Stimulated activated CD8-positive, alpha-beta memory T cell treated with anti-CD3 and anti-CD28 coated beads, Interleukin-7, amount 100 ng/mL, for 48 hours (primary cell): ENCODE measurements at regions not wholly inside any gene's neighbourhood (a gene's known extent, or its start where the extent isn't known, plus 50 kb on each side); places are given as distances from the start of the nearest gene placed in this dataset.

Experiments used
- DNase-seq, 2 donors: peaks; one replicate each; pipeline ENCODE4 v3.0.0-alpha.2; 2020; ENCODE audit warnings: low read depth in 1 of 2; ENCODE audit errors: extremely low read depth in 1 of 2

DNA sequence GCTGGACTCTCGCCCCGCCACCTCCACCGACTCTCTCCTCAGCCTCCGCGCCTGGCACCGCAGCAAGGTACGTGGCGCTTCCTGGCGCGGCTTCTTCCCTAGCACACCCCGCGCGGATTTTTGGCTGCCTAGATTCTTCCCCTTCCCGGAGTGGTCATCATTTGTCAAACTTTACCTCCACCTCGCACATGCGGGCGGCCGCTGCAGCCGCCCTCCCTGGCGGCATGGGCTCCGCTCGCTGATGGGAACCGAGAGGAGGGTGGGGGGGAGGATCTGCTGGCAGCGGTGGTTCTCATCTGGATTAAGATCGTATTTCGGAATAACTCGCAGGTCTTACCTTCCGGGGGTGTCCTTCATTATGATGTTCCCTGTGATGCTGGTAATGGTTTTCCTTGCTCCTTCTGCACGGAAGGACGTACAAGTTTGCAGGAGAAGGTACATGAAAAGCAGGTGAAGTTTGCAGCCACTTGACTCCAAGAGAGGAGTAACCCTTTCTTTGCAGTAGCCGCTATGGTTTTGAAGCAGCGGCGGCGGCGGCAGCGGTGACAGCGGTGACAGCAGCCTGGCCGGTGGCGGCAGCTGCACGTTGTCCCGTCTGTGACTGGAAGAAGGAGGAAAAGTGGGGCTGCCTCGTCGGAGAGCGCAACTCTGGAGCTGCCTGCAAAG lies 2183.9 kb upstream of the TENM3 start:
- DNase-seq, result no peak

GRCh38 chr4:180060159-180060889 lies 2182.9 kb upstream of the TENM3 start:
- DNase-seq, result no peak

DNA sequence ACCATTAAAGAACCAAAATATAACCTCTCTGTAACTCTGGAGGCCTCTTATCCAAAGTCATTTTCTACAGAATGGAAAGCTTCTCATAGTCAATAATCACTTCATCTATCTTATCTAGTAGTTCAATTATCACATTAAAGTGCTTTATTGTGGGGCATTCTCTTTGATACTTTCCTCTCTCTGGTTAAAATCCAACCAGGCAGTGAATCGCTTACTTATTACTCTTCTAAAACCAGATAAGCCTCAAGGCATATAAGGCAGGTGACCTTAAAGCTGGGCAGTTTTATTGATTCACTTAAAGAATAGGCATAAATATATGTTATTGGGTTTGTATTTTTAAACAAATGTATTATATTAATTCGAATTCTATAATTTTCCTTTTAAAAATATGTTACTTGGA lies 2162.1 kb upstream of the TENM3 start:
- DNase-seq, result no peak

DNA sequence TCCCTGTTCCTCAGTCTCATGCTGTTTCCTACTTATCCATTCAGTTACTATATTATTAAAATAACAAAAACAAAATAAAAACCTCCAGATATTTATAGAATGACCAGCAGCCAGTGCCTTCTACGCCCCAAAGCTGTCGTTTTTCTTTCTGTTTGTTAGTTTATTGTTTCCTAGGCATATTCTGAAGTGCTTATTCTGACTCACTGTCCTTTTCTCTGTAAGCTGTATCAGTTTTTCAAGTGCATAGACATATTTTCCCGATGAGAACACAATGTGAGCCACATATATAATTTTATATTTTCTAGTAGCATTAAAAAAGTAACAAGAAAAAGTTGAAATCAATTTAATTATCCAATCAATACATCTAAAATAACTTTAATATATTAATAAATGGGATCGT lies 2158.6 kb upstream of the TENM3 start:
- DNase-seq, result no peak

GRCh38 chr4:180086480-180087190 lies 2156.6 kb upstream of the TENM3 start:
- no peak for DNase-seq

- DNase-seq, result no peak
Observed at GRCh38 chr4:180098586-180098985, 2144.6 kb upstream of the TENM3 start.

DNA sequence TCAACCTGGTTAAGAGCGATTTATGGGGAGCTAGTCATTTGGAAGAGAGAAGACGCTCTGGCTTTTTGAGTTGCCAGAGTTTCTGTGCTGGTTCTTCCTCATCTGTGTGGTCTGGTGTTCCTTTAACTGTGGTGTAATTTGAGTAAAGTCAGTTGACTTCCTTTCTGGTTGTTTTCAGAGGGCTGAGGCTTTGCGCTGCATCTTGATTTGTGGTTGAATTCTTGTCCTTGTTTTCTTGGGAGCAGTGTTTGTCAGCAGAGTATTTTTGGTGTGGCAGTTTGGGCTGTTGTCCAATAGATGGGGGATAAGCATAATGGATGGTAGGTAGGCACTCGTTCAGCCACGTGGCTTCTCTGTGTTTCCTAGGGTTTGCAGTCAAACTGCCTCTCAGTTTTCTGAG lies 2143.2 kb upstream of the TENM3 start:
- no peak for DNase-seq

GRCh38 chr4:180100433-180101344 lies 2142.5 kb upstream of the TENM3 start:
- no peak for DNase-seq

GRCh38 chr4:180101348-180102083 lies 2141.7 kb upstream of the TENM3 start:
- no peak for DNase-seq

GRCh38 chr4:180103794-180104193 lies 2139.4 kb upstream of the TENM3 start:
- no peak for DNase-seq

DNA sequence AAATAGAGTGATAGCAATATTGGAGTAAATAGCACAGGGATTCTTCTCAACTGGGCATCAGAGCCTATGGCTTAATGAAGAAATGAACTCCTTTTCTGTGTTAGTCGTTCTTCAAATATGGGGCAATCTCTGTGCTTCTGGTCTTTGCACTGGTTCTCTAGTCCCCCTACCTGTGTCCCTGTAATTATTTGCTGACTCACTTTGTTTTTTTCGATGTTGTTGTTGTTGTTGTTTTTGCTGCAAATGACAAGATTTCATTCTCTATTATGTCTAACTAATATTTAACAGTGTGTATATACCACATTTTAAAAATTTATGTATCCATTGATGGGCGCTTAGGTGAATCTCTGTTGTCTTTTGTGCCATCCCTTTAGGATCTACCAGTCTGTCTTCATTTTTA lies 2137.8 kb upstream of the TENM3 start:
- DNase-seq, result no peak

DNA sequence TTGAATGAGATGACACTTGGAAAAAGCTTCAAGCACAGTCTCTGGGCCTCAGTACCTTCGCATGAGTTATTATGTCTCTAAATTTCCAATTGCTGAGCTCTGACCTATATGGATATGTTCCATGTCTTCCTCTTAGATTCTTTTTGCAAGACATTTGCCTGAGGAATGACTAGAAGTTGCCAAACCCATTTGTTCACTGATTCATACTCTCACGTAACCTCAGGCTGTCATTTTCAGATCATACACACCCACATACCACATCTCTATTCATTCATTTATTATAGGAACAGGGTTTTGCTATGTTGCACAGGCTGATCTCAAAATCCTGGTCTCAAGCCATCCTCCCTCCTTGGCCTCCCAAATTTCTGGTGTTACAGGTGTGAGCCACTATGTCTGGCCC lies 2137.1 kb upstream of the TENM3 start:
- no peak for DNase-seq

DNA sequence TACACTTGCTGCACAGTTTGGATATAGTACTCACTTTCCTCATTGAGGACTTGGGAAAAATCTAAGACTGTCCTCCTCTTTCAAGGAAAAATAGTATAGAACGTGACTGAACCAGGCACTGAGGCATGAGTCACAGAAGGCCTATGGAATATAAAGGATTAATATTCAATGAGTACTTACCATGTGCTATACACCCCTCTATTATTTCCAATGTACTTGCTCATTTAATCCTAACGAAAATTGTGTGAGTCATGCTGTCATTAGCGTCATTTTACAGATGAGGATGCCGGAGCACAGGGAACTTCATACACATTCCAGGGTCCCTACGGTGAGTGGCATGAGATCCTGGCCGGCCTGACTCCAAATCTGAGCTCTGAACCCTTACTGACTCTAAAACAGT lies 2136.2 kb upstream of the TENM3 start:
- no peak for DNase-seq

- no peak for DNase-seq
Observed at GRCh38 chr4:180116840-180117239, 2126.4 kb upstream of the TENM3 start.

- no peak for DNase-seq
Observed at GRCh38 chr4:180120068-180120467, 2123.1 kb upstream of the TENM3 start.

DNA sequence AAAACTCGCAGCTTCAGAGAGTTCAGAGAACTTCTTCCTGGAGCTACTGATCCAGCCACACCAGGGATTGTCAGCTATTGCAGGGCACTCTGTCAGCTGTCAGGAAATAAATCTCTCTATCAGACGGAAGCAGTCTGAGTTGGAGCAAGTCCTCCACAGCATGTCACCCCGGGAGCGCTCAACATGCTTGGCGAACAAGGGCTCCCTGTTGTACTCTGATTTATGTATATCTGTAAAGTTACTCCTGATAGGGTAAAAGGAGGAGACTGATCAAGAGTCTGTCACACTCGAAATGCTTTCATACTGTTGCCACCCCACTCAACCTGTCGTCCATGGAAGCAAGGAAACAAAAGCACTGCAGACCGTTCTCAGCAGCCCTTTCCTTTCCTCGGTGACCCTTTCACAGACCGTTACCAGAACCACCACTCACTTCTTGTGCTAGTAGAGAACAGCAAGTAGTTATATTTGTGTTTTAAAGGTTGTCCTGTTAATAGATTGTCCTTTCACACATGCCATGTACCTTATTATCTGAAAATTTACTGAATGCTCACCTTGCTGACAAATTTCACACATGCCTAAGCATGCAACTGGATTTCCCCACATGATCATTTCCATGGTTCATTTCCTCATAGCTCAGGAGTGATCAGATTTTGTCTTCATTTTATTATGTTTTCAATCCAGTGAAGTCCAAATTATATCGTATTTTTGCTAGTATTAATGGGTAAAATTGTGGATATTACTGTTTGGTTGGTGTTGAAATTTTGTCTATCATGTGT lies 2108.9 kb upstream of the TENM3 start:
- no peak for DNase-seq

- DNase-seq, result no peak
Observed at GRCh38 chr4:180141734-180142133, 2101.5 kb upstream of the TENM3 start.

DNA sequence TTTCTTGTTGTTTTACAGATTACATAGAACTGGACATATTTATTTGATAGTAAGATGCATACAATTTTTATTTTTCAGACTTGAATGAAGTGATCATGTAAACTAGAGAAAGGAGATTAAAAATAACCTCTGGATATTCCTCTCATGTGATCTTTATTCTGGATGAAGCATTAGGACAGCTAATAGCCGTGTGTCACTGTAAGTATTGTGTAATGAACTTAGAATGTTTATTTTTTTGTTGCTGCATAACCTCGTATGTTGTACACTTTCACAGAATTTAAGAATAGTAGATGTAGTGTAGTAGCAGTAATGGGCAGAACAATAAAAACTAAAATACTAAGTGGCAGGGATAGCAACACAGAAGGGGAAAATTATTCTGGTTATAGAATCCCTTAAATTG lies 2094.5 kb upstream of the TENM3 start:
- DNase-seq, result no peak

- DNase-seq, result no peak
Observed at GRCh38 chr4:180150818-180151217, 2092.4 kb upstream of the TENM3 start.

GRCh38 chr4:180152831-180153230 lies 2090.4 kb upstream of the TENM3 start:
- DNase-seq, result no peak
